GM18870 (cell line): ENCODE measurements at regions not wholly inside any gene's neighbourhood (a gene's known extent, or its start where the extent isn't known, plus 50 kb on each side); places are given as distances from the start of the nearest gene placed in this dataset.

Experiments
- ATAC-seq: cut with Tn5 transposase; IDR thresholded peaks from one replicate; pipeline ENCODE4 v1.9.1; 2021; ENCODE audit warnings: moderate library complexity; ENCODE audit not compliant: unreplicated experiment

GRCh38 chr4:142960867-142961644 is 115.0 kb upstream of the INPP4B start:
- ATAC-seq, result no peak

DNA sequence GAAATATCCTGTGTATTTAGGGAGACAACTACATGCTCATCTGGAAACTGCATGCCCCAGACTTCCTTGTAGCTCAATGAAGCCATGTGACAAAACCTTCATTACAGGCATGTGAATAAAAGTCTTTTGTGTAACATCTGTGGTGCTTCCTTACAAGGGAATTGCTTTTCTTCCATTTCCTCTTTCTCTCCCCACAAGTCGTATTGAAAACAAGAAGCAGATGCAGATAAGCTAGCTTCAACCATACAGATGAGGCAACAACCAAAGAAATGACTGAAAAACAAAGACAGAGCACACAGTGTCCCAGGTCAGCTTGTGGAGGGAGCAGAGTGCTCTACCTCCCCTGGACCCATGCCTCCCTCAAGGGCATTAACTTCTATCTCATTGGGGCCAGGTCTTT is 115.8 kb upstream of the INPP4B start:
- ATAC-seq, result peak; percentile 55

- no peak for ATAC-seq
Observed at GRCh38 chr4:142974328-142974727, 128.2 kb upstream of the INPP4B start.

DNA sequence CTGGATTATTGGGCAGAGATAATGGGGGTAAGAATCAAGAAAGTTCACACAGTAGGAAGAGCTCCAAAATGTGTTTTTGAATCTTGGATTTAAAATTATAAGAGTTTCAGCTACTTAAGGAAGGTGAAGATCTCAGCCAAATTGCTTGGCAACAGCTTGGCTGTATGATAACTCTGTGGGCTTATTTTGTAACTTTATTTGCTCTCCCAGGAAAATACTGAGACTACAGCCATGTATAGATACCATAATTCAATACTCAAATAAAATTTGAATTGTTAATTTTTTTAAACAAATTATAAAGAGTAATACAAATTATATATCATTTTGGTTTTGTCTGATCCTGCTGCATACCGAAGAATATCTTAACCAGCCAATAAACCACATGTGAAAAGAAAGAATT is 129.5 kb upstream of the INPP4B start:
- no peak for ATAC-seq

GRCh38 chr4:142976482-142976881 is 130.4 kb upstream of the INPP4B start:
- no peak for ATAC-seq

- ATAC-seq, result no peak
Observed at GRCh38 chr4:142977182-142977581, 131.1 kb upstream of the INPP4B start.

DNA sequence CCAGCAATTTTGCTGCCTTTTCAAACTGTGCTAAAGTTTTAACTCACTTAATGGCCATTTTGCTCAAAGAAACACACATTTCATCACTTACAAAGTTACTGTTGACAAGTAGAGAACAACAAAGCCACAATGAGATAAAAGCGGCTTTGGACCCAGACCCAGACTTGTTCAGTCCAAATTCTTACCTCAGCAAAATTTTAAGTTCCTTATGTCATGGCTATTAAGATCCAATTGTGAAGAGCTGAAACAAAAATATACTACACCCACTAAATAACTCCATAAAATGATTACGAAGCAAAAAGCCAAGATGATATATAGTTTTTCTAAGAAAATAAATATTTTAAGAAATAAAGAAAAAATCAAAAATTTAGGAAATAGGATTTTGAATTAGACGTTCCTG is 137.0 kb upstream of the INPP4B start:
- ATAC-seq, result no peak

DNA sequence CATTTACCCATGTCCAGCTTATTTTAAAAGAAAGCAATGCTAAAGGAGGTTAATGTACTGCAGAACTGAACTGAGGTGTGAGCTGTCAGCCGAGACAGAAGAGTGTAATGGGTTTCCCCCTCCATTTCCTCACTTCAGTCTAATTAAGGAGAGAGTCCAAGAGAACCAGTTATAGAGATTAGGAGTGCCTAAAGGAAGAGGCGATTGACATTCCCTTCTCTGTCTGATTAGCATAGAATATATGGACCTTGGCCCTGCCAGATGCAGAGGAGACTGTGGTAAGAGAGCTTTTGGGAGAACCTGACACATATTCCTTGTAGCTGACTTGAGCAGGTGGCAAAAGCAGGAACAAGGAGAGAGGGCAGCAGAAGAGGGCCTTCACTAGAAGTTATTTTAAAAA is 137.5 kb upstream of the INPP4B start:
- ATAC-seq, result no peak

GRCh38 chr4:142984871-142985585 is 138.9 kb upstream of the INPP4B start:
- no peak for ATAC-seq

- no peak for ATAC-seq
Observed at GRCh38 chr4:143016171-143016570, 168.5 kb upstream of the USP38 start.

GRCh38 chr4:143017210-143017609 is 167.5 kb upstream of the USP38 start:
- no peak for ATAC-seq

- no peak for ATAC-seq
Observed at GRCh38 chr4:143019351-143019750, 165.4 kb upstream of the USP38 start.

DNA sequence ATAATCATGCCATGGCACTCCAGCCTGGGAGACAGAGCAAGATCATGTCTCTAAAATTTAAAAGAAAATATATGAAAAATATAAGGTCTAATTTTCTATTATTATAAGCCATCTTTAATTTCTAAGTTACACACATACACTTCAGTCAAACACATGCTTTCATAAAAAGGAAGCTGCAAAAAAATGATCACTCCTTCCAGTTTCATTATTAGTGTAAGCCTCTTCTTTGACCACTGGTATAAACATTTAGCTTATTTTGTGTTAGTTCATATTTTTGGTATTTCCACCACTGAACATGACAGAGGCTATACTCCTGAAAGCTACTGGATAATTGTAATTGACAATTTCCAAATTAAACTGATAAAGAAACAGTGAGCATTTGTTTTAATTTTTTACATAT is 163.3 kb upstream of the USP38 start:
- peak; percentile 90 for ATAC-seq

- ATAC-seq, result peak; percentile 36
Observed at GRCh38 chr4:143023239-143023918, 161.3 kb upstream of the USP38 start.

DNA sequence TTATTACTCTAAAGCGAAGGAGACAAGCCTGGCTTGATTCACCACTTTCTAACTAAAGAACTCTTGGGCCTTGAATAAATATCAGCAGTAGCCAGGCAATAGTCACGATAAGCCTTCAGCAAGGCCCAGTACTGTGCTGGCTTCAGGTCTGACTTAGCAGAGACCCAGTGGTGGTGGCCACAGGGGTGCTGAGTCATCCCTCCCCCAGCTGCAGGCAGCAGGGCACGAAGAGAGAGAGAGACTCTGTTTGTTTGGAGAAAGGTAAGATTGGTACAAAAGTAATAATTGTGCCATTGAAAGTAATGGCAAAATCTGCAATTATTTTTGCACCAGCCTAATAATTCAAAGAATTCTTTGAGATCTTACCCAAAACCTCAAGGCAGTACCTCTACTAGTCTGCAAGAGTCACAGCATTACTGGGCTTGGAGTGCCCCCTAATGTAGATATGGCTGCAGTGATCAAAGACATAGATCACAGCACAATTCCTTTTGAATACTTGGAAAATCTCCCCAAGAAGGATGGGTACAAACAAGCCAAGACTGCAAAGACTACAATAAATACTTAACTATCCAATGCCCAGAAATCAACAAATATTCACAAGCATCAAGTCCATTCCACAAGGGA is 159.5 kb upstream of the USP38 start:
- peak; percentile 31 for ATAC-seq

GRCh38 chr4:143026459-143027170 is 158.1 kb upstream of the USP38 start:
- no peak for ATAC-seq

GRCh38 chr4:143035661-143036060 is 149.1 kb upstream of the USP38 start:
- no peak for ATAC-seq

DNA sequence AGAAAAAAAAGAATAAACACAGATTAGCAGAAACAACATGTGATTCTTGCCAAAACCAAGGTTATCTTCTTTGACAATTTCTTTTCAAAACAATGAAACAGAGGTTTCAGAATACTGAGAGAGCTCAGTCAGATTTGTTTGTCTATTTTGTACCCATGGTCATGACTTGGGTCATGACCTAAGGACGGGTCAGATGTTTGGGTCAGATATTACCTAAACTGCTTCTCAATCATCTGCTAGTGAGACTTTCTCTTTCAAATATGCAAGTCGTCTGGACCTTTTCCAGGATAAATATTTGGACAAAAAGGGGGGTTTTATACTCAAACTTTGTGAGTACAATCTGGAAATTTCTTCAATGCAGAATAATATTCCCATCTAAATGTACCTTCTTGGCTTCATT is 148.3 kb upstream of the USP38 start:
- ATAC-seq, result no peak

DNA sequence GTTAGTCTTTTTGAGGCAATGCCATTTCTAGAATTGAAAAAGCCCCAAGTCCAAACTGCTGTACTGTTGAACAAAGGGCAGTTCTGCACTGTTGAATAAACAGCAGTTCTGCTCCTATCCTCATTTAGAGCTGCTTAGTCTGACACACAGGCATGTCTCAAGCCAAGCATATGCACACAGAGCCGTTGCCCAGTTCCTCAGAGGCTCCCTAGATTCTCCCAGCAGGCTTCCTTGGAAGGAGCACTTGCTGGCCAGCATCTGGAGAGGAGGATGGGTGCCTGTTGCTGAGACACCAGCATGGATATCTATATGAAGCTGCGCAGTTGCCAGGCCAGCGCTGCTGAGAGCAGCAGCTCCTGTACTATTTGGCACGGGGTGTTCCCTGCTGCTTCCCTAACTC is 138.3 kb upstream of the USP38 start:
- no peak for ATAC-seq

DNA sequence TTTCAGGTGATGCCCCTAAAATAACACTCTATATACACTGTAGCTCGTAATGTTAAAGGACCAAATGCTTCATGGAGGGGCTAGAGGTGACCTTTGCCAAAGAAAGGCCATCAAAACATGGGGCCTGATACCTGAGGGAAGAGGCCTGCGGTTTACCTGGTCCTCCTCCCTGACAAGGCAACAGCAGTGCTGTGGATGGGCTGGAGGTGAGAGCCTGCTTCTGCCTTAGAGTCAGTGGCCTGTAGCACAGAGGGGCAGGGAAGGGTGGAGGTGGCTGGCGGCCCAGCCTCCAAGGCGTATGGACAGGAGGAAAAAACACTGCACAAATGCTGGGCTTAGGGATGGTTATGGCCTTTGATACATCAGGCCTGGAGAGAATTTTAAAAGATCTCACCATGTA is 137.8 kb upstream of the USP38 start:
- ATAC-seq, result no peak

GRCh38 chr4:143054971-143055370 is 129.7 kb upstream of the USP38 start:
- ATAC-seq, result no peak
